AG09319 (cell line): ENCODE measurements at regions not wholly inside any gene's neighbourhood (a gene's known extent, or its start where the extent isn't known, plus 50 kb on each side); places are given as distances from the start of the nearest gene placed in this dataset.

Experiments used
- DNase-seq: peaks from one replicate; pipeline ENCODE4 v3.0.0-alpha.2; 2010; ENCODE audit warnings: low read depth; ENCODE audit errors: extremely low read depth
- CTCF ChIP-seq: IDR thresholded peaks from 2 replicates; pipeline ENCODE4 v1.5.1; 2011; ENCODE audit warnings: low read depth, mild to moderate bottlenecking, inconsistent platforms, low read length, moderate library complexity

DNA sequence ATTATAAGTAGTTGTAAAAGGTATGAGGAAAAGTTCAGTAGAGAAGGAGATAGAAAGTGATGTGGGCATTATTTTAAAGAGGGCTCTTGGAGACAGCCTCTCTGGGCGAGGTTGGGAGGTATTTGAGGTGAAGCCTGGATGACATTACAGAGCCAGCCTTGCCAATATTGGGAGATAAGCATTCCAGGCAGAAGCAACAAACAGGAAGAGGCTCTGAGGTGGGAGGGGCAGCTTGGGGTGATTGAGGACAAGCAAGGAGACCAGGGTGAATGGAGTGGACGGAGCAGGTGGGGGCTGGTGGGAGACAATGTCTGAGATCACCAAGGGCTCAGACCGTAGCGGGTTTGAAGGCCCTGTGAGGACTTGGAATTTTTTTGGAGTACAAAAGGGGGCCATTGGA is 87.3 kb downstream of the DYRK2 start:
- TF ChIP-seq CTCF = no peak

GRCh38 chr12:67740711-67741110 is 92.2 kb downstream of the DYRK2 start:
- DNase-seq = no peak
- TF ChIP-seq CTCF = no peak

More for the DNA sequence above, 87.3 kb downstream of the DYRK2 start:
- no peak for DNase-seq

DNA sequence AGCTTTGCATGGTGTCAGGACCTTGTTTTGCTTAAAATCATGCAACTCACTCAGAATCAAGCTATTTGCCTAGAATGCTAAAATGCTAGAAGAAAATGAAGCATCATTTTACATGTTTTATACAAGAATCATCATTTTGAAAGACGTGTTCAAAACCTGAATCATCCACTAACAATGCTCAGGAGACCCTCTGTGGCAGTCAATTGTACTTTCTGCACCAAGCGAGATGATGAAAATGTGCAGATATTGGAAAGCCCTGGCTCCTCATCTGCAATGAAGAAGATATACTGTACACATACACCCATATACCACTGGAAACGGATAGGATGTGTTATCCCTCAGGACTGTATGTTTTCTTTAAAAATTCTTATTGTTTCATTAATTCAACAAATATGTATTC is 92.7 kb downstream of the DYRK2 start:
- DNase-seq = no peak
- TF ChIP-seq CTCF = no peak

- no peak for TF ChIP-seq CTCF
- DNase-seq = peak; percentile 40
These were observed 93.9 kb downstream of the DYRK2 start for GRCh38 chr12:67742461-67742860.

- DNase-seq = peak; percentile 41
- TF ChIP-seq CTCF = peak; percentile 8; the same call in 1 of the 2 replicates
These were observed 99.6 kb downstream of the DYRK2 start for GRCh38 chr12:67747869-67748742.

- no peak for TF ChIP-seq CTCF
- no peak for DNase-seq
These were observed 100.1 kb downstream of the DYRK2 start for GRCh38 chr12:67748743-67749040.

GRCh38 chr12:67750513-67751183 is 102.1 kb downstream of the DYRK2 start:
- no peak for TF ChIP-seq CTCF
- no peak for DNase-seq
